Calu3 (cell line): ENCODE measurements at regions not wholly inside any gene's neighbourhood (a gene's known extent, or its start where the extent isn't known, plus 50 kb on each side); places are given as distances from the start of the nearest gene placed in this dataset.
"Not testable (repeated sequence)": the region's sequence is repeated elsewhere in the genome, so short reads cannot be mapped to it uniquely, and the experiment has no call there.

Source experiments
- BruUV-seq: library from RNA; stranded (reverse); fragments of 400-500 nt; replicated peaks from 2 replicates; lab custom pipeline; 2021; lab: Mats Ljungman, UMichigan
- CTCF ChIA-PET: fragments of 300-600 bp; sonication (Branson Sonifier 250); formaldehyde crosslinking; loops from one replicate; lab custom pipeline; 2022; ENCODE audit warnings: antibody characterized with exemption; lab: Charles Lee
- DNase-seq: peaks from one replicate; pipeline ENCODE4 v3.0.0; 2022
- H3K27ac Mint-ChIP-seq: one replicate; pipeline ENCODE4 v1.8.0; 2022; ENCODE audit warnings: mixed read lengths; ENCODE audit not compliant: unreplicated experiment
- H3K27me3 Mint-ChIP-seq: one replicate; pipeline ENCODE4 v1.8.0; 2022; ENCODE audit warnings: mixed read lengths; ENCODE audit not compliant: unreplicated experiment
- H3K36me3 Mint-ChIP-seq: one replicate; pipeline ENCODE4 v1.8.0; 2022; ENCODE audit warnings: mild to moderate bottlenecking, moderate library complexity, mixed read lengths; ENCODE audit not compliant: insufficient read depth, unreplicated experiment
- H3K4me1 Mint-ChIP-seq: one replicate; pipeline ENCODE4 v1.8.0; 2022; ENCODE audit warnings: mild to moderate bottlenecking, low read depth, mixed read lengths; ENCODE audit not compliant: unreplicated experiment
- H3K4me3 Mint-ChIP-seq: one replicate; pipeline ENCODE4 v1.8.0; 2022; ENCODE audit warnings: mild to moderate bottlenecking, low read depth, moderate library complexity, mixed read lengths; ENCODE audit not compliant: unreplicated experiment
- H3K9me3 Mint-ChIP-seq: one replicate; pipeline ENCODE4 v1.8.0; 2022; ENCODE audit warnings: low read depth, mixed read lengths; ENCODE audit not compliant: unreplicated experiment
- intact Hi-C: fragments of 100-400 bp; cut with micrococcal nuclease; formaldehyde crosslinking; loops from one replicate; pipeline ENCODE4 v1.10.0; 2022; ENCODE audit not compliant: unreplicated experiment
- TF ChIP-seq, protein P1 (sequence below): fragments of 200-600 bp; IDR thresholded peaks from one replicate; pipeline ENCODE4 v1.8.0; 2022; ENCODE audit warnings: antibody characterized with exemption; ENCODE audit not compliant: unreplicated experiment

DNA sequence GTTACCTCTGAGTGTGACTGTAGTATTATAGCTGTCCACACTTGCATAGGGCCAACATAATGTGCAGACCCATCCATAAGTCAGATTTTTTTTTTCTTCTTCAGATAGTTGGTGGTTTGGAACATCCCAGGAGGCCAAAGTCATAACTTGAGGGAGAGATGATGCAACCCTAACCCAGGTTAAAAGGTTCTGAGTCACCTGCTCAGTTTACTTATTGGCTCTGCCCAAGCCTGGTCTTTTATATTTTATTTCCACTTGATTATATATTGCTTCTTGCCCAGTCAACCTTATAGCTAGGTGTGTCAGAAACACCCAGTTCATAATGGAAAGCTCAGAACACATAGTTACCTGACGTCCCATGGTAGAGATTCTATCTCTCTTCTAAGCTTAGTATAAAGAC lies 113.1 kb upstream of the PCSK1 start:
- Mint-ChIP-seq H3K4me3 (no peak overlapping the region), H3K36me3 (no peaks in the 10 kb centered on the region), H3K9me3 (no peaks in the 10 kb centered on the region), H3K27ac (no peak overlapping the region), H3K4me1 (no peaks in the 10 kb centered on the region), H3K27me3 (peaks cover 24% of the 10 kb centered on the region)
- intact Hi-C loops, result no loop called here
- TF ChIP-seq, protein P1, sequence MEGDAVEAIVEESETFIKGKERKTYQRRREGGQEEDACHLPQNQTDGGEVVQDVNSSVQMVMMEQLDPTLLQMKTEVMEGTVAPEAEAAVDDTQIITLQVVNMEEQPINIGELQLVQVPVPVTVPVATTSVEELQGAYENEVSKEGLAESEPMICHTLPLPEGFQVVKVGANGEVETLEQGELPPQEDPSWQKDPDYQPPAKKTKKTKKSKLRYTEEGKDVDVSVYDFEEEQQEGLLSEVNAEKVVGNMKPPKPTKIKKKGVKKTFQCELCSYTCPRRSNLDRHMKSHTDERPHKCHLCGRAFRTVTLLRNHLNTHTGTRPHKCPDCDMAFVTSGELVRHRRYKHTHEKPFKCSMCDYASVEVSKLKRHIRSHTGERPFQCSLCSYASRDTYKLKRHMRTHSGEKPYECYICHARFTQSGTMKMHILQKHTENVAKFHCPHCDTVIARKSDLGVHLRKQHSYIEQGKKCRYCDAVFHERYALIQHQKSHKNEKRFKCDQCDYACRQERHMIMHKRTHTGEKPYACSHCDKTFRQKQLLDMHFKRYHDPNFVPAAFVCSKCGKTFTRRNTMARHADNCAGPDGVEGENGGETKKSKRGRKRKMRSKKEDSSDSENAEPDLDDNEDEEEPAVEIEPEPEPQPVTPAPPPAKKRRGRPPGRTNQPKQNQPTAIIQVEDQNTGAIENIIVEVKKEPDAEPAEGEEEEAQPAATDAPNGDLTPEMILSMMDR, result no peak
- CTCF ChIA-PET, result no interaction called here
- no peak for DNase-seq
- no TSS peak for BruUV-seq

DNA sequence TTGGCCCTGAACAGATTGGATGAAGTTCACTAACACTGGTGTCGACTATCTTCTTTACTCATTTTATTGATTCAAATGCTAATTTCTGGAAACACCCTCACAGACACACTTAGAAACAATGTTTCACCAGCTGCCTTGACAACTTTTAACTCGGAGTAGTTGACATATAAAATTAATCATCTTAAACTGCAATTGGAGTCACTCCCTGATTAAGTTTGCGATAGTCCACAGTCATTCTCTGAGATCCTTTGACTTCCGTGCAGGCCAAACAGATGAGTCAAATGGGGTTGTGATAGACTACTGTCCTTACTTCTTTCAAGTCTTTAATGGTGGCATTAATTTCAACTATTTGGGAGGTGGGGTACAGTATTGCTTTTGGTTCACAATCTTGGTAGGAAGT lies 114.4 kb upstream of the PCSK1 start:
- no peaks in the 10 kb centered on the region for H3K4me1 Mint-ChIP-seq
- H3K27ac Mint-ChIP-seq, result no peak overlapping the region
- intact Hi-C loops, result no loop called here
- H3K4me3 Mint-ChIP-seq, result no peak overlapping the region
- CTCF ChIA-PET, result no interaction called here
- DNase-seq, result no peak
- TF ChIP-seq, protein P1, result no peak
- peaks cover 38% of the 10 kb centered on the region for H3K27me3 Mint-ChIP-seq
- BruUV-seq, result no TSS peak
- H3K36me3 Mint-ChIP-seq, result no peaks in the 10 kb centered on the region
- H3K9me3 Mint-ChIP-seq, result no peaks in the 10 kb centered on the region

DNA sequence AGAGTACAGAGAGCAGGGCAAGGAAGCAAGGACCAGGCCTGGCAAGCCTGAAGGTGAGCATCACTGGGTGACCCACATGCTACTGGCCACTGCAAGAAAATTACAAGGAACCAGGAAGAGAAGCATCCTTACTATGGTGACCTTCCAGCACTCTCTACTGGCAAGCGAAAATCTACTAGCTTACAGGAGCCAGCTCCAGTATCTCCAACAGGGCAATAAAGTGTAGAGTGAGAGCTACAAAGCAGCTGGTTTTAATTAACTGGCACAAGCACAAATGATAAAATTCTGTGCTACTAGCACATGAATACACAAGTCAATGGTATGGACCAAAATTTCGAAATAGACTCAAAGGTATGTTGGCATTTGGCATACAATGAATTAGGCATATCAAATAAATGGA lies 113.3 kb upstream of the CAST start:
- BruUV-seq, result no TSS peak
- CTCF ChIA-PET, result interaction anchor here (1.3 kb wide), 1 partner anchor 24 kb away, joined by 4 read pairs; no protein-coding TSS in a partner anchor
- TF ChIP-seq, protein P1, result no peak

DNA sequence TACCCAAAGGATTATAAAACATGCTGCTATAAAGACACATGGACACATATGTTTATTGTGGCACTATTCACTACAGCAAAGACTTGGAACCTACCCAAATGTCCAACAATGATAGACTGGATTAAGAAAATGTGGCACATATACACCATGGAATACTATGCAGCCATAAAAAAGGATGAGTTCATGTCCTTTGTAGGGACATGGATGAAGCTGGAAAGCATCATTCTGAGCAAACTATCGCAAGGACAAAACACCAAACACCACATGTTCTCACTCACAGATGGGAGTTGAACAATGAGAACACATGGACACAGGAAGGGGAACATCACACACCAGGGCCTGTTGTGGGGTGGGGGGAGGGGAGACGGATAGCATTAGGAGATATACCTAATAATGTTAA lies 101.3 kb upstream of the CAST start:
- H3K9me3 Mint-ChIP-seq, H3K36me3 Mint-ChIP-seq, BruUV-seq, H3K4me3 Mint-ChIP-seq, DNase-seq, intact Hi-C loops, H3K4me1 Mint-ChIP-seq, CTCF ChIA-PET, H3K27ac Mint-ChIP-seq: not testable (repeated sequence)
- H3K27me3 Mint-ChIP-seq, result peaks cover 39% of the 10 kb centered on the region

More for the DNA sequence above, 113.3 kb upstream of the CAST start:
- no peaks in the 10 kb centered on the region for H3K36me3 Mint-ChIP-seq
- no peaks in the 10 kb centered on the region for H3K4me1 Mint-ChIP-seq
- intact Hi-C loops, result no loop called here
- H3K27ac Mint-ChIP-seq, result no peak overlapping the region
- no peak for DNase-seq
- H3K27me3 Mint-ChIP-seq, result peaks cover 52% of the 10 kb centered on the region
- H3K4me3 Mint-ChIP-seq, result no peak overlapping the region
- H3K9me3 Mint-ChIP-seq, result peaks cover 3% of the 10 kb centered on the region

DNA sequence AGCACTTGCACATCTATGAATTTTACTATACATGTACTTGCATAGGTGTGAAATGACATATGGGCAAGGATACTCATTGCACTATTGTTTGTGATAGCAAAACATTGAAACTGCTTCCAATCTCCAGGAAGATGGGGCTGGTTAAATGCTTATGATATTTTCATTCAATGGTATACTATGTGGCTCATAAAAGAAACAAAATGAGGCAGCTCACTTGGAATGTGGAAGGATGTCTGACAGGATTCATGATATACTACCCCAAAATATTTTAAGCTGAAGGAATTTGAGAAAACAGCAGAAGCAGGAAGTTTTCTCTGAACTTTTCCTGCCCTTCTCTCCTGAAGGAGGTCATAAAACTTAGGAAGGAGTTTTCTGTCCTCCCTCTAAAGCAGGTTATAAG lies 99.6 kb upstream of the CAST start:
- CTCF ChIA-PET, result no interaction called here
- Mint-ChIP-seq H3K4me1 (peaks cover 8% of the 10 kb centered on the region), H3K9me3 (no peaks in the 10 kb centered on the region), H3K4me3 (no peak overlapping the region), H3K27ac (no peak overlapping the region), H3K36me3 (no peaks in the 10 kb centered on the region), H3K27me3 (peaks cover 33% of the 10 kb centered on the region)
- DNase-seq, result no peak
- BruUV-seq, result no TSS peak
- TF ChIP-seq, protein P1, result no peak
- intact Hi-C loops, result no loop called here
